B cell (primary cell): ENCODE measurements at regions not wholly inside any gene's neighbourhood (a gene's known extent, or its start where the extent isn't known, plus 50 kb on each side); places are given as distances from the start of the nearest gene placed in this dataset.

ENCODE experiments used
- EZH2 ChIP-seq: IDR thresholded peaks from 2 replicates; pipeline ENCODE4 v1.6.1; 2012; ENCODE audit warnings: borderline replicate concordance, low read depth, mild to moderate bottlenecking, moderate library complexity, low read length; ENCODE audit not compliant: insufficient read depth, poor library complexity, severe bottlenecking
- TF ChIP-seq, protein P1 (sequence below): fragments of 200-600 bp; IDR thresholded peaks from one replicate; pipeline ENCODE4 v1.8.0; 2022; ENCODE audit warnings: antibody characterized with exemption, mild to moderate bottlenecking

DNA sequence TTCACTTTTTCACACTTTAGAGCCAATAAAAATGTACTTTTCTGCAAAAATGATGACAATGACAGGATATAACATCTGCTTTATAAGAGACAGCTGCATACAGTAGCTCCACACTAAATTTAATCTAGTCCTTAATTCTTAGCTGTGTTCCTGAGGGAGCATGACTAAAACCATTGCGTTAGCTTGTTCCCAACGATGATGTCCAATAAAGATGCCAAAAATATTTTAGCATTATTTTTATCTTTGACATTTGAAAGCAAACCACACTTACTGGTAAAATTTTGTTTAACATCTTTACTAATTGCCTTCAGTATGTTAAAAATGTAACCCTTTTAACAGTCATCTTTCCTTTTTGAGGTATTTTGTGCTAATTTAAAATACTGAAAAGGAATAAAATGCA lies 382.7 kb downstream of the CHSY3 start:
- TF ChIP-seq, protein P1, sequence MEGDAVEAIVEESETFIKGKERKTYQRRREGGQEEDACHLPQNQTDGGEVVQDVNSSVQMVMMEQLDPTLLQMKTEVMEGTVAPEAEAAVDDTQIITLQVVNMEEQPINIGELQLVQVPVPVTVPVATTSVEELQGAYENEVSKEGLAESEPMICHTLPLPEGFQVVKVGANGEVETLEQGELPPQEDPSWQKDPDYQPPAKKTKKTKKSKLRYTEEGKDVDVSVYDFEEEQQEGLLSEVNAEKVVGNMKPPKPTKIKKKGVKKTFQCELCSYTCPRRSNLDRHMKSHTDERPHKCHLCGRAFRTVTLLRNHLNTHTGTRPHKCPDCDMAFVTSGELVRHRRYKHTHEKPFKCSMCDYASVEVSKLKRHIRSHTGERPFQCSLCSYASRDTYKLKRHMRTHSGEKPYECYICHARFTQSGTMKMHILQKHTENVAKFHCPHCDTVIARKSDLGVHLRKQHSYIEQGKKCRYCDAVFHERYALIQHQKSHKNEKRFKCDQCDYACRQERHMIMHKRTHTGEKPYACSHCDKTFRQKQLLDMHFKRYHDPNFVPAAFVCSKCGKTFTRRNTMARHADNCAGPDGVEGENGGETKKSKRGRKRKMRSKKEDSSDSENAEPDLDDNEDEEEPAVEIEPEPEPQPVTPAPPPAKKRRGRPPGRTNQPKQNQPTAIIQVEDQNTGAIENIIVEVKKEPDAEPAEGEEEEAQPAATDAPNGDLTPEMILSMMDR = no peak
- TF ChIP-seq EZH2 = no peak
